ENCODE measurements at regions not wholly inside any gene's neighbourhood (a gene's known extent, or its start where the extent isn't known, plus 50 kb on each side); places are given as distances from the start of the nearest gene placed in this dataset.

GRCh38 chr9:8085986-8086385 is 286.4 kb upstream of the DMAC1 start:
- no peak overlapping the region for H3K9ac ChIP-seq (replicated peaks in 1 of 4; ENCODE audit: extremely low read depth in 1 of 4, low read depth in 3 of 4, low read length in 3 of 4)
- no peaks in the 10 kb centered on the region for H3K23me2 ChIP-seq (ENCODE audit: low read depth, low read length)
- no peak overlapping the region for H2AFZ ChIP-seq (ENCODE audit: low read length)
- H3K27ac ChIP-seq (ENCODE audit: low read depth, low read length), result no peak overlapping the region
- FAIRE-seq (no peak), DNase-seq (ENCODE audit: low read depth in 1 of 2, low spot score in 2 of 2) (no peak)
- no peak overlapping the region for H3K23ac ChIP-seq (ENCODE audit: insufficient read length)
- no peak overlapping the region for H2AK5ac ChIP-seq (ENCODE audit: low read depth, low read length)
- H3K4me2 ChIP-seq (ENCODE audit: insufficient read depth in 1 of 2, low read depth in 2 of 2, low read length in 2 of 2), result no peak overlapping the region
- H2BK120ac ChIP-seq (replicated peaks; ENCODE audit: low read depth, low read length), result no peak overlapping the region
- no peak overlapping the region for H4K5ac ChIP-seq (ENCODE audit: insufficient read length, low read depth, low read length)
- H3K18ac ChIP-seq (ENCODE audit: extremely low read depth, low read length), result no peak overlapping the region
- WGBS, 2 experiments (ENCODE audit: extremely low coverage in 1 of 2, insufficient coverage in 1 of 2, insufficient read length in 1 of 2, insufficient replicate concordance in 2 of 2, low coverage in 1 of 2, low lambda C conversion rate in 2 of 2, missing lambda C conversion rate in 1 of 2), result 84% methylated on average over 1 of the region's 1 CpG; no CpG with 5 or more reads in 1 of the 2 experiments
- POLR2A ChIA-PET (ENCODE audit: partially characterized antibody), result no interaction called here
- CTCF ChIA-PET (ENCODE audit: partially characterized antibody), result interaction anchor here (0.6 to 1.8 kb wide), 3 partner anchors 23 to 1121 kb away, joined by 3 to 6 read pairs (median 5); no protein-coding TSS in a partner anchor
- no peaks in the 10 kb centered on the region for H4K20me1 ChIP-seq (replicated peaks in 1 of 2; ENCODE audit: control insufficient read depth in 1 of 2, insufficient read depth in 2 of 2, low read length in 2 of 2)
- H3K9me3 ChIP-seq (ENCODE audit: insufficient read depth in 2 of 2, low read depth in 1 of 2, low read length in 1 of 2), result no peaks in the 10 kb centered on the region
- no peak overlapping the region for H2BK5ac ChIP-seq (ENCODE audit: low read depth, low read length)
- no peaks in the 10 kb centered on the region for H3K79me1 ChIP-seq (ENCODE audit: low read depth, low read length)
- H2BK12ac ChIP-seq (ENCODE audit: low read depth, low read length), result no peak overlapping the region
- no peak overlapping the region for H2BK20ac ChIP-seq (ENCODE audit: low read length)
- H3K4me3 ChIP-seq (ENCODE audit: extremely low read depth in 1 of 4, insufficient read depth in 2 of 4, low read depth in 3 of 4, low read length in 4 of 4), result no peak overlapping the region
- H3K14ac ChIP-seq (ENCODE audit: insufficient read length), result no peak overlapping the region
- H3K56ac ChIP-seq (replicated peaks; ENCODE audit: insufficient read length, low read depth, low read length), result no peak overlapping the region
- no peaks in the 10 kb centered on the region for H3K36me3 ChIP-seq (ENCODE audit: control insufficient read depth in 2 of 4, insufficient read depth in 4 of 4, low read length in 3 of 4)
- H2BK15ac ChIP-seq (ENCODE audit: low read length), result no peak overlapping the region
- no peak overlapping the region for H4K91ac ChIP-seq (replicated peaks; ENCODE audit: insufficient read length, low read length)
- no peaks in the 10 kb centered on the region for H3K4me1 ChIP-seq (replicated peaks in 1 of 4; ENCODE audit: control insufficient read depth in 3 of 4, insufficient read depth in 4 of 4, low read length in 3 of 4)
- H4K8ac ChIP-seq (ENCODE audit: extremely low read depth, insufficient read depth, low read length), result no peak overlapping the region
- H3K79me2 ChIP-seq (ENCODE audit: control insufficient read depth in 1 of 2, insufficient read depth in 2 of 2, low read length in 2 of 2), result no peaks in the 10 kb centered on the region
- no peak overlapping the region for H3K4ac ChIP-seq (replicated peaks; ENCODE audit: insufficient read length, low read depth, low read length)
- no peaks in the 10 kb centered on the region for H3K27me3 ChIP-seq (replicated peaks in 1 of 4; ENCODE audit: control insufficient read depth in 3 of 4, extremely low read depth in 1 of 4, insufficient read depth in 3 of 4, low read length in 3 of 4)
- TF ChIP-seq GTF2F1 (IDR thresholded peaks at IDR 0.05; ENCODE audit: borderline replicate concordance, low read depth, low read length) (no peak), SP4 (IDR thresholded peaks at IDR 0.05; ENCODE audit: low read length) (no peak), PHF8 (conservative IDR thresholded peaks at IDR 0.05; ENCODE audit: low read depth, low read length) (no peak), ATF2 (IDR thresholded peaks at IDR 0.05; ENCODE audit: low read length) (no peak), CEBPB (IDR thresholded peaks at IDR 0.05; ENCODE audit: low read depth, low read length) (no peak), SAP30 (IDR thresholded peaks at IDR 0.05; ENCODE audit: insufficient read depth, insufficient replicate concordance, low read length) (no peak), TCF12 (IDR thresholded peaks at IDR 0.05; ENCODE audit: low read depth, low read length) (no peak), SP2 (IDR thresholded peaks at IDR 0.05; ENCODE audit: low read length) (no peak), CREB1 (IDR thresholded peaks at IDR 0.05) (no peak), USF2 (IDR thresholded peaks at IDR 0.05; ENCODE audit: low read length) (no peak), NANOG (IDR thresholded peaks at IDR 0.05; ENCODE audit: insufficient read depth, low read depth, low read length, poor library complexity, severe bottlenecking) (no peak), ASH2L (IDR thresholded peaks at IDR 0.05; ENCODE audit: low read length) (no peak), RXRA (IDR thresholded peaks at IDR 0.05; ENCODE audit: insufficient read depth, low read depth, low read length) (no peak)
